ENCODE measurements at regions not wholly inside any gene's neighbourhood (a gene's known extent, or its start where the extent isn't known, plus 50 kb on each side); places are given as distances from the start of the nearest gene placed in this dataset.
"Not testable (repeated sequence)": the region's sequence is repeated elsewhere in the genome, so short reads cannot be mapped to it uniquely, and the experiment has no call there.

DNA sequence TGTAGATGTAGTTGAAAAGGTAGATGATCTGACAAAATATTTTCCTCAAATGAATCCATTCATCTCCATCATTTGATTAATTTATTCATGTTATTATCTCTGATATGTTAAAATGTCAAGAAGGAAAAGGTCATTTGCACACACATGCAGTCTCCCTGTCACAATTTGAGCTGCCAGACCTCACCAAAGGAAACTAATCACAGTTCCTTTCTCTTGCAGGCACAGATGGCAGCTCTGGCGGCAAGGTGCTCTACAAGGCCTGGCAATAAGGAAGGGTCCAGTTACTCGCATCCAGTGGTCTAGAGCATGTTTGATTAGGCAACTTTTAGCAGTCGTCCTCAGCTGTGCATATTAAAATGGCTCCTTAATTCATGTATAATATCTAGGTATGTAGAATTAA, 120.1 kb downstream of the FEM1C start:
- Histone ChIP-seq H3K9me3 (no peaks in the 10 kb centered on the region), H3K4me3 (no peak overlapping the region), H3K27ac (peak overlapping the region; percentile 24), H3K9ac (ENCODE audit: low read depth in 2 of 2, low read length in 2 of 2) (no peak overlapping the region), H3K27me3 (no peaks in the 10 kb centered on the region), H3K4me1 (no peaks in the 10 kb centered on the region), H3K36me3 (no peaks in the 10 kb centered on the region)
- TF ChIP-seq, protein P1, sequence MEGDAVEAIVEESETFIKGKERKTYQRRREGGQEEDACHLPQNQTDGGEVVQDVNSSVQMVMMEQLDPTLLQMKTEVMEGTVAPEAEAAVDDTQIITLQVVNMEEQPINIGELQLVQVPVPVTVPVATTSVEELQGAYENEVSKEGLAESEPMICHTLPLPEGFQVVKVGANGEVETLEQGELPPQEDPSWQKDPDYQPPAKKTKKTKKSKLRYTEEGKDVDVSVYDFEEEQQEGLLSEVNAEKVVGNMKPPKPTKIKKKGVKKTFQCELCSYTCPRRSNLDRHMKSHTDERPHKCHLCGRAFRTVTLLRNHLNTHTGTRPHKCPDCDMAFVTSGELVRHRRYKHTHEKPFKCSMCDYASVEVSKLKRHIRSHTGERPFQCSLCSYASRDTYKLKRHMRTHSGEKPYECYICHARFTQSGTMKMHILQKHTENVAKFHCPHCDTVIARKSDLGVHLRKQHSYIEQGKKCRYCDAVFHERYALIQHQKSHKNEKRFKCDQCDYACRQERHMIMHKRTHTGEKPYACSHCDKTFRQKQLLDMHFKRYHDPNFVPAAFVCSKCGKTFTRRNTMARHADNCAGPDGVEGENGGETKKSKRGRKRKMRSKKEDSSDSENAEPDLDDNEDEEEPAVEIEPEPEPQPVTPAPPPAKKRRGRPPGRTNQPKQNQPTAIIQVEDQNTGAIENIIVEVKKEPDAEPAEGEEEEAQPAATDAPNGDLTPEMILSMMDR (IDR thresholded peaks at IDR 0.05): no peak
- intact Hi-C loops (cut with DNase I): no loop called here
- no peak for DNase-seq

DNA sequence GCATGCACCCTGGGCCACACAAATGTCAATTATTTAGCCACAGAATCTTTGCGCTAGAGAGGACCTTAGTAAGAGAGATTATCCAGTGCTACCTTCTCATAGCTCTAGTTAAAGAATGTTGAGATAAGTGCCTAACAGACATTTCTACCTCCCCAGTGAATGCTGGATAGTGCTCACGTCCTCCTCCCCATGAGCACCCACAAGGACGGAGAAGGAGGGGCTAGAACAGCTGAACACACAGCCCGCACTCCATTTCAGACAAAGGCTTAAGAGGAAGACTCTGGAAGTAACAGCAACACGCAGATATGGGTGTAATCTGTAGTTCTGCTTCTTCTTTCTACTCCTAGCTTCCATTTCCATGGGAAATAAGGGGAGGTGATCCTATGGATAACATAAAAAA, 120.5 kb downstream of the FEM1C start:
- DNase-seq: no peak

DNA sequence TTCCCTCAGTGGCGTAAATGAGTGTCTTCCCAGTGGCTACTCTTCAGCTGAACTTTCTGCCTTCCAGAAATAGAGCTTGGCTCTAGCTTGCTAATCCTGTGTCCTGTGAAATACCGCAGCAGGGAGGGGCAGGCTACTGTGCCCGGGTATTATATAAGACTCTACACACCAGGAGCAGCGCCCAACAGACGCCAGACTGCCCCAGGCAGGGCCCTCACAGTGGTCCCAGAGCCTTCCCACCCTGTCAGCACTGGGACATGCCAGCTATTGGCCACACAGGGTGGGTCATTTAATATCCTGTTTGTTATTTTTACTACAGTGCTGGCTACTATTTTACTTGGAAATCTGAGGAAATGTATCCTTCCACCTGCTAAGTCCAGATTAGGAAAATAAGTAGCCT, 121.0 kb downstream of the FEM1C start:
- no peaks in the 10 kb centered on the region for H3K4me1 ChIP-seq
- intact Hi-C loops (cut with DNase I): no loop called here
- peak overlapping the region in 1 of 2 donors; percentile 15 for H3K9ac ChIP-seq (ENCODE audit: low read depth in 2 of 2, low read length in 2 of 2)
- H3K9me3 ChIP-seq: no peaks in the 10 kb centered on the region
- H3K27ac ChIP-seq: peak overlapping the region; percentile 24
- no peaks in the 10 kb centered on the region for H3K36me3 ChIP-seq
- no peak overlapping the region for H3K4me3 ChIP-seq
- TF ChIP-seq, protein P1 (IDR thresholded peaks at IDR 0.05): no peak
- H3K27me3 ChIP-seq: no peaks in the 10 kb centered on the region
- DNase-seq: peak; percentile 70

More for the DNA sequence above, 120.5 kb downstream of the FEM1C start:
- Histone ChIP-seq H3K4me1 (no peaks in the 10 kb centered on the region), H3K36me3 (no peaks in the 10 kb centered on the region), H3K9ac (ENCODE audit: low read depth in 2 of 2, low read length in 2 of 2) (peak overlapping the region in 1 of 2 donors; percentile 15), H3K4me3 (no peak overlapping the region), H3K9me3 (no peaks in the 10 kb centered on the region), H3K27ac (peak overlapping the region; percentile 24), H3K27me3 (no peaks in the 10 kb centered on the region)
- TF ChIP-seq, protein P1 (IDR thresholded peaks at IDR 0.05): no peak
- intact Hi-C loops (cut with DNase I): no loop called here

DNA sequence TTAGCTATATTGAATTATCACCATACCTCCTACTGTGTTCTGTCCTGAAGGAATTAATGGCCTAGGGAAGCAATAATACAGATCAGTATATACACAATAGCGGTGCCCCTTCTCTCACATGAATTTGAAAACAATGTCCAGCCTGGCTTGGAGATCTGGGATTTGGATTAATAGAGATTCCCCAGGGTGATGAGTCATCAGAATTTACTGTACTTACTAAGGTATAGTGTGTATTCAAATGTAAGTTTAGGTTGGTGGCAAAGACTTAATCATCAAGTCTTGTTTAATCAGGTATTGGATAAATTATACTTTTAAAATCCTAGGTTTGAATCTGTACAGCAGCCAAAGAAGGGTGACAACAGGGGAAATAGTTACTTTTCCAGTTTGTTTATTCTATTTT, 121.5 kb downstream of the FEM1C start:
- intact Hi-C loops (cut with DNase I): no loop called here
- H3K9ac ChIP-seq (ENCODE audit: low read depth in 2 of 2, low read length in 2 of 2): peak overlapping the region in 1 of 2 donors; percentile 15
- no peaks in the 10 kb centered on the region for H3K4me1 ChIP-seq

DNA sequence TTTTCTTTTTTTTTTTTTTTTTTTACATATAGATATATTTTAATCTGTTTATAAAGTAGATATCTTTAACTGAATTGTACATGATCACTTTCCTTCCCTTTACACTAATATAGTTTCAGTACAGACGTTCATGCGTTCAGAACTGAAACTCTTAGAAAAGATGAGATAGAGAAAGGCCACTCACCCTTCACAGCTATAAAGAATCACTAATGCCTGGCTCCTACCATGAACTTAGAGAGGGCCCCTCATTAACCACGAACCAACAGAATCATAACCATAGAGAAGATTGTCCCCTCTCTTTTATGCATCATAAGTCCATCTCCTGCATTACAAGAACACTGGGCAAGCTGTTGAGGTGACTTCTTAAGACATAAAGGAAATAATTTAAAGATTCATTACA, 123.8 kb downstream of the FEM1C start:
- H3K9ac ChIP-seq (ENCODE audit: low read depth in 2 of 2, low read length in 2 of 2); H3K27ac ChIP-seq; H3K4me1 ChIP-seq; H3K9me3 ChIP-seq; H3K4me3 ChIP-seq; H3K27me3 ChIP-seq; intact Hi-C loops (cut with DNase I); DNase-seq; H3K36me3 ChIP-seq: not testable (repeated sequence)

More for the DNA sequence above, 121.5 kb downstream of the FEM1C start:
- Histone ChIP-seq H3K27ac (peak overlapping the region; percentile 24), H3K36me3 (no peaks in the 10 kb centered on the region), H3K27me3 (no peaks in the 10 kb centered on the region), H3K9me3 (no peaks in the 10 kb centered on the region), H3K4me3 (no peak overlapping the region)
- TF ChIP-seq, protein P1 (IDR thresholded peaks at IDR 0.05): no peak
- no peak for DNase-seq

DNA sequence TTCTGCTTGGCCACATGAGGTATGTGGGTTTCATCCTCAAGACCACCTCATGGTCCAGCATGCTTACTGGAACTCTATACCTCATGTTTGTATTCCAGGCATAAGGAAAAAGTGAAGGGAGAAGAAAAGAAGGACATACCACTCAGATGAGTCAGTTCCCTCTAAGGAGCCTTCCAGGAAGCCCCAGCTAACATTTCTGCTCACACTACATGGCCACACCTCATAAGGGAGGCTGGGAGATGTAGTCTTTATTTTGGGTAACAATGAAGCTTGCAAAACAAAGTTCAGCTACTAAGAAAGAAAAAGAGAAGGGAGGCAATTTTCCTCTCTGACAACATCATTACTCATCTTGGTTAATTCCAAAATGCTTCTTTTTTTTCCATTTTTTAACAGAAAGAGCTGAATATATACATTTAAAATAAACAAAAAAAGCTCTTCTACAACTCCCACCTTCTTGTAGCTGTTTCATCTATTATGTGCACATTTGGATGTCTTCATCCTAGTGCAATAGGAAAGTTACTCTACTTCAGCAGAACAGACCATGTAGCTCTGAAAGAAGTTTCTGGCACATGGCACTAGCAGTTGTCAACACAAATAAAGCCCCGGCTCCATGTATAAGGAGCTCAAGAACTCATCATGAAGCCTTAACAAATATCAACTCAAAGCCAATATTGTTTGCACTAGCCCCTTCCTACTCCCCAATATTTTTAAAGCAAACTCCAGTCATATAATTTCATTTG, 123.6 kb upstream of the CCDC112 start:
- no peaks in the 10 kb centered on the region for H3K36me3 ChIP-seq
- TF ChIP-seq, protein P1 (IDR thresholded peaks at IDR 0.05): no peak
- peak overlapping the region; percentile 49 for H3K27ac ChIP-seq
- H3K4me1 ChIP-seq: peaks cover 6% of the 10 kb centered on the region
- no peak overlapping the region for H3K9ac ChIP-seq (ENCODE audit: low read depth in 2 of 2, low read length in 2 of 2)
- no peak overlapping the region for H3K4me3 ChIP-seq
- intact Hi-C loops (cut with DNase I): loop anchor here (10.0 kb wide), 1 partner anchor 115 kb away; no protein-coding TSS in a partner anchor
- H3K27me3 ChIP-seq: no peaks in the 10 kb centered on the region
- H3K9me3 ChIP-seq: no peaks in the 10 kb centered on the region
- DNase-seq: no peak

All from colonic mucosa (tissue), 4 donors.